Esophagus (tissue), 2 donors: ENCODE measurements at regions not wholly inside any gene's neighbourhood (a gene's known extent, or its start where the extent isn't known, plus 50 kb on each side); places are given as distances from the start of the nearest gene placed in this dataset.
A peak's percentile ranks its signal among the peaks of the same experiment; 100 is the strongest.
"Not testable (repeated sequence)": the region's sequence is repeated elsewhere in the genome, so short reads cannot be mapped to it uniquely, and the experiment has no call there.

Experiments
- H3K27ac ChIP-seq, 2 donors: one replicate each; pipeline ENCODE4 v1.5.1; 2013; ENCODE audit warnings: low read depth in 2 of 2, mild to moderate bottlenecking in 2 of 2, inconsistent platforms in 1 of 2, low read length in 1 of 2, moderate library complexity in 1 of 2
- H3K27me3 ChIP-seq, 2 donors: one replicate each; pipeline ENCODE4 v1.6.1; 2013; ENCODE audit warnings: low read length in 2 of 2, control low read depth in 1 of 2, mild to moderate bottlenecking in 1 of 2; ENCODE audit not compliant: insufficient read depth in 2 of 2, control insufficient read depth in 1 of 2
- H3K36me3 ChIP-seq, 2 donors: one replicate each; pipeline ENCODE4 v1.6.1; 2013; ENCODE audit warnings: low read length in 1 of 2; ENCODE audit not compliant: control insufficient read depth in 2 of 2, insufficient read depth in 2 of 2
- H3K4me1 ChIP-seq, 2 donors: one replicate each; pipeline ENCODE4 v1.6.1; 2013; ENCODE audit warnings: low read length in 1 of 2; ENCODE audit not compliant: control insufficient read depth in 2 of 2, insufficient read depth in 2 of 2
- H3K4me3 ChIP-seq, 2 donors: one replicate each; pipeline ENCODE4 v1.5.1; 2013; ENCODE audit warnings: low read length in 2 of 2, mild to moderate bottlenecking in 2 of 2, low read depth in 1 of 2, moderate library complexity in 1 of 2
- H3K9me3 ChIP-seq, 2 donors: one replicate each; pipeline ENCODE4 v1.6.1; 2013; ENCODE audit warnings: mild to moderate bottlenecking in 2 of 2, low read depth in 1 of 2, low read length in 1 of 2, moderate library complexity in 1 of 2; ENCODE audit not compliant: control insufficient read depth in 2 of 2, insufficient read depth in 1 of 2
- WGBS, 2 donors: extraction: QIAGEN DNeasy Blood & Tissue Kit; methylation state at CpG; one replicate each; pipeline ENCODE4 v1.1.7; 2013; 5-methylcytosine and 5-hydroxymethylcytosine counted together
- donor health status: healthy with polysubstance abuse.
- donor health status: Bipolar disorder and iron deficiency.

DNA sequence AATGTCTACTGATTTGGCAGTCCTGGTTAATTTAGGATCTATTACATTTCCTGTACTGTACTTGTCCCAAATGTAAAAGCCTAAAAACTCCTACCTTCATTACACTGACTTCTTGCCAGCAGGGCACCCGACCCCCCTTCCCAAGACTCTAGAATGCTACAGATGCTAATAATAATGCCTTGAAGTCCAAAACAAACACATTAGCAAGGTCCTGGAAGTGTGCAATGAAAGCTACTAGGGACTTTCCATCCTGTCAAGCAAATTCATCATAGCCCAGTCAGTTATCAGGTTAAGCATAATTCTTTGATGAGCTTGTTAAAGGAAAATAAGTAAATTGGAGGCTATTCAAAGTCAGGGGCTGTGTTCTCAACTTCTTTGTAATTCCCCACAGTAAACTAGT lies 115.3 kb upstream of the RBBP8 start:
- Histone ChIP-seq H3K9me3 (no peaks in the 10 kb centered on the region), H3K4me3 (no peak overlapping the region), H3K4me1 (peaks cover 2 to 3% of the 10 kb centered on the region in 2 donors), H3K36me3 (no peaks in the 10 kb centered on the region), H3K27ac (no peak overlapping the region), H3K27me3 (no peaks in the 10 kb centered on the region)
- 28 to 35% methylated on average over 1 of the region's 1 CpG for WGBS, 2 donors

DNA sequence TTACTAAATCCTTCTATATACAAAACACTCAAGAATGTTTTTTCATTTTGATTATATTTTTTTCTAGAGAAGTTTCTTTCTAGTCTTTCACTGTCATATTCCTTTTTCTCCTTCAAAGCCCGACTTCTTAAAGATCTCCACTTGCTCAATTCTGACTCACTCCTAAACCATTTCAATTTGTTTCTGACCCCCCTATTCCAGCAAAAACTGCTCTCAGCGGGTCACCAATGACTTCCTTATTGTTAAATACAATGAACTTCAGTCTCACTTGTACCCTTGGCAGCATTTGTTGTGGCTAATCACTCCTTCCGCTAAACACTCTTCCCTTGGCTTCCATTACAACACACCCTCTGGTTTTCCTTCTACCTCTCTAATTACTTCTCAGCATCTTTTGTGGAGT lies 111.1 kb upstream of the RBBP8 start:
- H3K36me3 ChIP-seq: no peaks in the 10 kb centered on the region
- no peak overlapping the region for H3K4me3 ChIP-seq
- no peak overlapping the region for H3K27ac ChIP-seq
- WGBS, 2 donors: 32 to 42% methylated on average over 3 of the region's 3 CpGs
- H3K4me1 ChIP-seq: no peaks in the 10 kb centered on the region
- no peaks in the 10 kb centered on the region for H3K27me3 ChIP-seq
- no peaks in the 10 kb centered on the region for H3K9me3 ChIP-seq

GRCh38 chr18:22822841-22823508 lies 110.2 kb upstream of the RBBP8 start:
- no peaks in the 10 kb centered on the region for H3K4me1 ChIP-seq
- WGBS, 2 donors: 87 to 89% methylated on average over 3 of the region's 3 CpGs
- H3K9me3 ChIP-seq: no peaks in the 10 kb centered on the region
- no peak overlapping the region for H3K4me3 ChIP-seq
- H3K27me3 ChIP-seq: no peaks in the 10 kb centered on the region
- H3K36me3 ChIP-seq: no peaks in the 10 kb centered on the region
- H3K27ac ChIP-seq: no peak overlapping the region

- 40 to 62% methylated on average over 4 of the region's 4 CpGs for WGBS, 2 donors
- no peak overlapping the region for H3K27ac ChIP-seq
Observed at GRCh38 chr18:22826726-22827125, 106.4 kb upstream of the RBBP8 start.

DNA sequence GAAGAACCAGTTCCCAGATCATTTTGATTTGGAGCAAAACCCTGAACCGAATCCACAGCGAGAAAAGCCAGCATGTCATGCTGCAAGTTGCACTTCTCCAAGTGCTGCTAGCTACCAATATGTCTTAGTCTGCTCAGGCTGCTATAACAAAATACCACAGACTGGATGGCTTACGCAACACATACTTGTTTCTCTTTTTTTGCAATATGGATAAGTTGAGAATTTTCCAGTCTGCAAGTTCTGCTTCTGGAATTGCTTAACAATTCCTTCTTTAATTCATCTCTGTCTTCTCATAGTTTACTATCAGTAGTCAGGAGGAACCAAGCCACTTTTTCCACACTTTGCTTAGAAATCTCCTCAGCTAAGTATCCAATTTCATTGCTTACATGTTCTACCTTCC lies 105.9 kb upstream of the RBBP8 start:
- H3K27me3 ChIP-seq: no peaks in the 10 kb centered on the region
- WGBS, 2 donors: 66 to 73% methylated on average over 3 of the region's 3 CpGs

More at GRCh38 chr18:22826726-22827125, 106.4 kb upstream of the RBBP8 start:
- Histone ChIP-seq H3K27me3 (no peaks in the 10 kb centered on the region), H3K9me3 (no peaks in the 10 kb centered on the region), H3K4me3 (no peak overlapping the region), H3K36me3 (no peaks in the 10 kb centered on the region), H3K4me1 (no peaks in the 10 kb centered on the region)

GRCh38 chr18:22827741-22828140 lies 105.4 kb upstream of the RBBP8 start:
- Histone ChIP-seq H3K27ac (no peak overlapping the region), H3K36me3 (no peaks in the 10 kb centered on the region), H3K9me3 (no peaks in the 10 kb centered on the region), H3K4me3 (no peak overlapping the region), H3K4me1 (no peaks in the 10 kb centered on the region), H3K27me3 (no peaks in the 10 kb centered on the region)
- 72 to 87% methylated on average over 1 of the region's 1 CpG for WGBS, 2 donors

More for the DNA sequence above, 105.9 kb upstream of the RBBP8 start:
- no peaks in the 10 kb centered on the region for H3K36me3 ChIP-seq
- H3K4me3 ChIP-seq: no peak overlapping the region
- H3K27ac ChIP-seq: peak overlapping the region in 1 of 2 donors; percentile 56
- no peaks in the 10 kb centered on the region for H3K4me1 ChIP-seq
- no peaks in the 10 kb centered on the region for H3K9me3 ChIP-seq

GRCh38 chr18:22828171-22828570 lies 105.0 kb upstream of the RBBP8 start:
- H3K27me3 ChIP-seq: no peaks in the 10 kb centered on the region
- H3K4me3 ChIP-seq: no peak overlapping the region
- H3K36me3 ChIP-seq: no peaks in the 10 kb centered on the region
- 59 to 69% methylated on average over 1 of the region's 1 CpG for WGBS, 2 donors
- no peaks in the 10 kb centered on the region for H3K9me3 ChIP-seq
- no peaks in the 10 kb centered on the region for H3K4me1 ChIP-seq
- H3K27ac ChIP-seq: no peak overlapping the region

GRCh38 chr18:22828583-22828982 lies 104.5 kb upstream of the RBBP8 start:
- not testable (repeated sequence) for H3K27me3 ChIP-seq, H3K27ac ChIP-seq, H3K9me3 ChIP-seq, H3K4me1 ChIP-seq, H3K36me3 ChIP-seq, H3K4me3 ChIP-seq
- WGBS, 2 donors: 87 to 91% methylated on average over 5 of the region's 6 CpGs

DNA sequence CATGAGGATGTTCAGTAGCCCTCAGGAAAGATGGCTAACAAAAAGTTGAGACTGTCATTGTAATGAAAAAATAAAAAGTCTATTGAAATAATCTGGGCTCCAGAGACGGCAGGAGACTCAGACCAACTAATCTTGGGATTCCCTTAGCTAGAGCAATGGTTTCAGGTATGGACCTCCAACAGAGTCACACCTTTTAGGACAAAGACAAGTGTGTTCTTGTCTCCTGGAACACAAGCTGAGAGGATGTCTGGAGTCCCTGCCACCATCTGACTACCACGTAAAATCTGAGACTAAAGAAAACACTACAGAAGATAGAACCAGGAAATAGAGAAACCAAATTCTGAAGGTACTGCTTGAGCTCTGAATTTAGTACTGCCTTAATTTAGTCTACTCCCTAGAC lies 103.3 kb upstream of the RBBP8 start:
- H3K27ac ChIP-seq: no peak overlapping the region
- H3K4me1 ChIP-seq: no peaks in the 10 kb centered on the region
- WGBS, 2 donors: 53 to 54% methylated on average over 2 of the region's 2 CpGs
- no peak overlapping the region for H3K4me3 ChIP-seq
- H3K9me3 ChIP-seq: no peaks in the 10 kb centered on the region
- no peaks in the 10 kb centered on the region for H3K36me3 ChIP-seq
- H3K27me3 ChIP-seq: no peaks in the 10 kb centered on the region

GRCh38 chr18:22830511-22830910 lies 102.6 kb upstream of the RBBP8 start:
- Histone ChIP-seq H3K4me1 (no peaks in the 10 kb centered on the region), H3K36me3 (no peaks in the 10 kb centered on the region), H3K9me3 (no peaks in the 10 kb centered on the region), H3K27ac (no peak overlapping the region), H3K4me3 (no peak overlapping the region), H3K27me3 (no peaks in the 10 kb centered on the region)
- 94 to 97% methylated on average over 1 of the region's 1 CpG for whole genome bisulfite sequencing, 2 donors
